A673 (cell line): ENCODE measurements at regions not wholly inside any gene's neighbourhood (a gene's known extent, or its start where the extent isn't known, plus 50 kb on each side); places are given as distances from the start of the nearest gene placed in this dataset.

ENCODE experiments used
- BruUV-seq: library from RNA; stranded (reverse); fragments of 400-500 nt; replicated peaks from 2 replicates; lab custom pipeline; 2021; lab: Mats Ljungman, UMichigan
- CTCF ChIA-PET: fragments of 300-600 bp; sonication (Branson Sonifier 250); formaldehyde crosslinking; loops from one replicate; lab custom pipeline; 2022; ENCODE audit warnings: antibody characterized with exemption; lab: Charles Lee
- POLR2A ChIA-PET: fragments of 300-600 bp; sonication (Branson Sonifier 250); formaldehyde crosslinking; loops from one replicate; lab custom pipeline; 2022; ENCODE audit warnings: antibody characterized with exemption; ENCODE audit not compliant: low non-redundant PET; lab: Charles Lee
- DNase-seq: peaks from one replicate; pipeline ENCODE4 v3.0.0-alpha.2; 2015; ENCODE audit warnings: low spot score
- H3K27ac ChIP-seq: fragments of 200-600 bp; sonication (generic); 2 replicates; pipeline ENCODE4 v1.5.1; 2016; ENCODE audit warnings: mixed run types, low read depth, mild to moderate bottlenecking, mixed read lengths, antibody characterized with exemption, low read length; ENCODE audit not compliant: poor library complexity, severe bottlenecking
- H3K27me3 ChIP-seq: fragments of 200-600 bp; sonication (generic); replicated peaks from 2 replicates; pipeline ENCODE4 v1.6.1; 2017; ENCODE audit warnings: mixed run types, low read depth, mild to moderate bottlenecking, mixed read lengths, antibody characterized with exemption, low read length; ENCODE audit not compliant: insufficient read depth, poor library complexity
- H3K36me3 ChIP-seq: fragments of 200-600 bp; sonication (generic); 2 replicates; pipeline ENCODE4 v1.6.1; 2016; ENCODE audit warnings: mixed run types, mild to moderate bottlenecking, mixed read lengths, antibody characterized with exemption, low read length; ENCODE audit not compliant: insufficient read depth, poor library complexity, severe bottlenecking
- H3K4me1 ChIP-seq: fragments of 200-600 bp; sonication (generic); 2 replicates; pipeline ENCODE4 v1.6.1; 2017; ENCODE audit warnings: mixed run types, mild to moderate bottlenecking, mixed read lengths, antibody characterized with exemption, low read length; ENCODE audit not compliant: insufficient read depth, poor library complexity, severe bottlenecking
- H3K4me3 ChIP-seq: fragments of 200-600 bp; sonication (generic); 2 replicates; pipeline ENCODE4 v1.5.1; 2016; ENCODE audit warnings: low read depth, mixed run types, mild to moderate bottlenecking, mixed read lengths, low read length; ENCODE audit not compliant: poor library complexity, severe bottlenecking
- H3K9me3 ChIP-seq: fragments of 200-600 bp; sonication (generic); 2 replicates; pipeline ENCODE4 v1.6.1; 2016; ENCODE audit warnings: mixed run types, low read depth, mild to moderate bottlenecking, mixed read lengths, antibody characterized with exemption, low read length; ENCODE audit not compliant: poor library complexity, severe bottlenecking
- CTCF ChIP-seq: fragments of 300-800, 200-600 bp; sonication (generic); conservative IDR thresholded peaks from 2 replicates; pipeline ENCODE4 v1.5.1; 2017; ENCODE audit warnings: low read depth, mild to moderate bottlenecking, antibody characterized with exemption, low read length, moderate library complexity, mixed read lengths
- EZH2 ChIP-seq: fragments of 200-600 bp; sonication (generic); IDR thresholded peaks from 2 replicates; pipeline ENCODE4 v1.6.1; 2017; ENCODE audit warnings: borderline replicate concordance, low read depth, mild to moderate bottlenecking, mixed read lengths, antibody characterized with exemption, low read length; ENCODE audit not compliant: poor library complexity, severe bottlenecking
- intact Hi-C: fragments of 100-400 bp; cut with micrococcal nuclease; formaldehyde crosslinking; loops from one replicate; pipeline ENCODE4 v1.10.0; 2022; ENCODE audit not compliant: unreplicated experiment

- ChIA-PET CTCF (no interaction called here), POLR2A (no interaction called here)
- no TSS peak for BruUV-seq
- H3K27me3 ChIP-seq: no peaks in the 10 kb centered on the region
- no peak overlapping the region for H3K4me3 ChIP-seq
- DNase-seq: no peak
- H3K36me3 ChIP-seq: no peaks in the 10 kb centered on the region
- H3K9me3 ChIP-seq: no peaks in the 10 kb centered on the region
- intact Hi-C loops: no loop called here
- TF ChIP-seq CTCF (no peak), EZH2 (no peak)
- no peaks in the 10 kb centered on the region for H3K4me1 ChIP-seq
- no peak overlapping the region for H3K27ac ChIP-seq
Measured at GRCh38 chr2:14750433-14750832, 117.9 kb downstream of the LRATD1 start.

GRCh38 chr2:14751581-14751980, 119.1 kb downstream of the LRATD1 start:
- no peak overlapping the region for H3K4me3 ChIP-seq
- no TSS peak for BruUV-seq
- no peaks in the 10 kb centered on the region for H3K4me1 ChIP-seq
- intact Hi-C loops: no loop called here
- ChIA-PET CTCF (no interaction called here), POLR2A (no interaction called here)
- no peak for DNase-seq
- TF ChIP-seq CTCF (no peak), EZH2 (no peak)
- no peak overlapping the region for H3K27ac ChIP-seq
- peaks cover under 1% of the 10 kb centered on the region for H3K27me3 ChIP-seq
- no peaks in the 10 kb centered on the region for H3K36me3 ChIP-seq
- H3K9me3 ChIP-seq: no peaks in the 10 kb centered on the region

- ChIA-PET POLR2A (no interaction called here), CTCF (no interaction called here)
- no peak for TF ChIP-seq EZH2
- TF ChIP-seq CTCF: no peak
- no peaks in the 10 kb centered on the region for H3K4me1 ChIP-seq
- H3K27ac ChIP-seq: no peak overlapping the region
- H3K27me3 ChIP-seq: peaks cover 7% of the 10 kb centered on the region
- no peak for DNase-seq
- H3K36me3 ChIP-seq: no peaks in the 10 kb centered on the region
- intact Hi-C loops: no loop called here
- no peaks in the 10 kb centered on the region for H3K9me3 ChIP-seq
- BruUV-seq: no TSS peak
- no peak overlapping the region for H3K4me3 ChIP-seq
Measured at GRCh38 chr2:14752295-14752694, 119.8 kb downstream of the LRATD1 start.
